Neutrophil (primary cell): ENCODE measurements at regions not wholly inside any gene's neighbourhood (a gene's known extent, or its start where the extent isn't known, plus 50 kb on each side); places are given as distances from the start of the nearest gene placed in this dataset.

Experiments used
- H3K27ac ChIP-seq: fragments of 200-600 bp; sonication (generic); 2 replicates; pipeline ENCODE4 v1.5.1; 2016; ENCODE audit warnings: mild to moderate bottlenecking, moderate library complexity
- H3K27me3 ChIP-seq: fragments of 200-600 bp; sonication (generic); 2 replicates; pipeline ENCODE4 v1.6.0; 2016; ENCODE audit warnings: mild to moderate bottlenecking
- H3K36me3 ChIP-seq: fragments of 200-600 bp; sonication (generic); 2 replicates; pipeline ENCODE4 v1.5.1; 2017
- H3K4me1 ChIP-seq, 2 experiments: fragments of 200-600 bp in 1 of 2; sonication (generic) in 1 of 2; 1 replicate in 1 of 2; 2 replicates in 1 of 2; pipeline versions ENCODE4 v1.5.1 to v1.6.1; 2013 to 2016; ENCODE audit warnings: low read depth in 1 of 2, low read length in 1 of 2, mild to moderate bottlenecking in 1 of 2, moderate library complexity in 1 of 2; ENCODE audit not compliant: control insufficient read depth in 1 of 2, insufficient read depth in 1 of 2
- H3K4me3 ChIP-seq, 2 experiments: fragments of 200-600 bp in 1 of 2; sonication (generic) in 1 of 2; 1 replicate in 1 of 2; 2 replicates in 1 of 2; pipeline ENCODE4 v1.5.1; 2013 to 2016; ENCODE audit warnings: low read depth in 1 of 2, low read length in 1 of 2, mild to moderate bottlenecking in 1 of 2, moderate library complexity in 1 of 2
- H3K9me3 ChIP-seq: fragments of 200-600 bp; sonication (generic); 2 replicates; pipeline ENCODE4 v1.5.1; 2016
- CTCF ChIP-seq: fragments of 200-600 bp; sonication (generic); IDR thresholded peaks from 2 replicates; pipeline ENCODE4 v1.5.1; 2016; ENCODE audit warnings: antibody characterized with exemption

- TF ChIP-seq CTCF, result no peak
- no peaks in the 10 kb centered on the region for H3K36me3 ChIP-seq
Measured at GRCh38 chr2:223220658-223220925, 168.6 kb downstream of the KCNE4 start.

GRCh38 chr2:223221139-223221835 lies 169.3 kb downstream of the KCNE4 start:
- TF ChIP-seq CTCF, result no peak
- Histone ChIP-seq H3K4me3 (no peak overlapping the region), H3K27ac (no peak overlapping the region), H3K27me3 (no peaks in the 10 kb centered on the region), H3K9me3 (no peaks in the 10 kb centered on the region), H3K36me3 (no peaks in the 10 kb centered on the region), H3K4me1 (no peaks in the 10 kb centered on the region)

More at GRCh38 chr2:223220658-223220925, 168.6 kb downstream of the KCNE4 start:
- Histone ChIP-seq H3K9me3 (no peaks in the 10 kb centered on the region), H3K27me3 (no peaks in the 10 kb centered on the region), H3K4me1 (no peaks in the 10 kb centered on the region), H3K4me3 (no peak overlapping the region), H3K27ac (no peak overlapping the region)

- H3K4me3 ChIP-seq, result no peak overlapping the region
- no peaks in the 10 kb centered on the region for H3K4me1 ChIP-seq
- H3K27ac ChIP-seq, result no peak overlapping the region
- H3K9me3 ChIP-seq, result no peaks in the 10 kb centered on the region
- no peak for TF ChIP-seq CTCF
- no peaks in the 10 kb centered on the region for H3K27me3 ChIP-seq
- no peaks in the 10 kb centered on the region for H3K36me3 ChIP-seq
Measured at GRCh38 chr2:223222397-223222796, 170.4 kb downstream of the KCNE4 start.

- no peaks in the 10 kb centered on the region for H3K9me3 ChIP-seq
- no peak for TF ChIP-seq CTCF
- H3K27ac ChIP-seq, result no peak overlapping the region
- no peaks in the 10 kb centered on the region for H3K36me3 ChIP-seq
- no peaks in the 10 kb centered on the region for H3K27me3 ChIP-seq
- no peak overlapping the region for H3K4me3 ChIP-seq
- H3K4me1 ChIP-seq, result no peaks in the 10 kb centered on the region
Measured at GRCh38 chr2:223223156-223223555, 171.2 kb downstream of the KCNE4 start.

GRCh38 chr2:223225266-223225665 lies 173.3 kb downstream of the KCNE4 start:
- TF ChIP-seq CTCF, result no peak
- H3K4me1 ChIP-seq, result no peaks in the 10 kb centered on the region
- H3K9me3 ChIP-seq, result no peaks in the 10 kb centered on the region
- no peak overlapping the region for H3K4me3 ChIP-seq
- no peak overlapping the region for H3K27ac ChIP-seq
- no peaks in the 10 kb centered on the region for H3K36me3 ChIP-seq
- no peaks in the 10 kb centered on the region for H3K27me3 ChIP-seq

- no peak overlapping the region for H3K4me3 ChIP-seq
- H3K9me3 ChIP-seq, result no peaks in the 10 kb centered on the region
- H3K27ac ChIP-seq, result no peak overlapping the region
- H3K4me1 ChIP-seq, result no peaks in the 10 kb centered on the region
- no peaks in the 10 kb centered on the region for H3K27me3 ChIP-seq
- H3K36me3 ChIP-seq, result no peaks in the 10 kb centered on the region
- no peak for TF ChIP-seq CTCF
Measured at GRCh38 chr2:223226264-223226663, 174.3 kb downstream of the KCNE4 start.
